EH (cell line): ENCODE measurements at regions not wholly inside any gene's neighbourhood (a gene's known extent, or its start where the extent isn't known, plus 50 kb on each side); places are given as distances from the start of the nearest gene placed in this dataset.
"Not testable (repeated sequence)": the region's sequence is repeated elsewhere in the genome, so short reads cannot be mapped to it uniquely, and the experiment has no call there.

Experiments
- DNase-seq: peaks from one replicate; pipeline ENCODE4 v3.0.0-alpha.2; 2015; ENCODE audit warnings: low read depth

- no peak for DNase-seq
These were observed 168.8 kb upstream of the FRG1 start for GRCh38 chr4:189771696-189772361.

GRCh38 chr4:189773909-189774308, 166.8 kb upstream of the FRG1 start:
- DNase-seq = no peak

GRCh38 chr4:189779281-189779980, 161.2 kb upstream of the FRG1 start:
- no peak for DNase-seq

DNA sequence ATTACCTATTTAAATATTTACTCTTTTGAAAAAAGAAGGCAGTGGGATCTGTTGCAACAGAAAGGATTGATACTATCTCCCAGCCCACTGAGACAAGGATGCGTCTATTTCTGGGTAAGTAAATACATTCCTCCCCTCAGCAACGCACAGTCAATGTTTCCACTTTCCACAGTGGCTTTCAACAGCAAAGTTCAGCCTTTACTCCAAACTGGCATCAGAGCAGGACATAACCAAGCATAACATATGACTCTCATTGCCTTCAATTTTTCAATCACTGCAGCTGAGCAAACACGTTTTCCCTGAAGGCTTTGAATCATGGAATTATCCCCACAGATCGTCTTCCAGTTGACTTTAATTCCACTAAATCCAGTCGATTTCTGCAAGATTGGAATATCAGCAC, 160.3 kb upstream of the FRG1 start:
- no peak for DNase-seq

DNA sequence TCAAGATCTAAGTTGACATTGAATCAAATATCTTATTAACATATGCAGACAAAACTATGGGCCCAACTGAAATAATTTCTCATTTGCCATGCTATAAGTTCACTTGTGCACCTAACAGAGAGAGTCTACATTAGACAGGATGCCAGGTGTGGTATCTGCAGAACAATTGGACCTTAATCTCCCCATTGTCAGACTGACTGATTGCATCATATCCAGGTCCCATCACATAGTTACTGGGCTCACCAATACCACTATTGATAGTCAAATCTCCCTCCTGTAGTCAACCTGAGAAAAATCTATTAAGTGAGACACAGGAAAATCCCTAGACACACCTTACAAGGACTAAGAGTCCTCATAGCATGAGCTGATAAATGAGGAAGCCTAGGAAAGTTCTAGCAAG, 156.0 kb upstream of the FRG1 start:
- DNase-seq = no peak

DNA sequence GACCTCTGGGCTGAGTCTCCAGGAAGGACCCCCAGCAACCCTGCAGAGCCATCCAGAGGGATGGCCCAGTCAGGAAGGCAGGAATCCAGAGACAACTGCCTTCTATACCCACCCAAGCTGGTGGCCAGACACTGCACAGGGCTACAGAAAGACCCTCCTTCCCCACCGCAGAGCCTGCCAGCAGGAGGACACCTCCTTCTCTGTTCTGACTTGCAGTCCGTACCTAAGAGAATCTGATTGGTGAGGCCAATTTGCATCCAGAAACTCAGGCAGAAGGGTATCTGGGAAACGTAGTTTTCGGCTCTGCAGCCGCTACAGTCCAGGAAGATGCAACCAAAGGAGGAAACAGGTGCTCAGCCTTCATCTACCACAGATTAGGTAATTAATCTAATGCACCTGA, 155.4 kb upstream of the FRG1 start:
- no peak for DNase-seq

- DNase-seq = no peak
These were observed 154.2 kb upstream of the FRG1 start for GRCh38 chr4:189786447-189786846.

DNA sequence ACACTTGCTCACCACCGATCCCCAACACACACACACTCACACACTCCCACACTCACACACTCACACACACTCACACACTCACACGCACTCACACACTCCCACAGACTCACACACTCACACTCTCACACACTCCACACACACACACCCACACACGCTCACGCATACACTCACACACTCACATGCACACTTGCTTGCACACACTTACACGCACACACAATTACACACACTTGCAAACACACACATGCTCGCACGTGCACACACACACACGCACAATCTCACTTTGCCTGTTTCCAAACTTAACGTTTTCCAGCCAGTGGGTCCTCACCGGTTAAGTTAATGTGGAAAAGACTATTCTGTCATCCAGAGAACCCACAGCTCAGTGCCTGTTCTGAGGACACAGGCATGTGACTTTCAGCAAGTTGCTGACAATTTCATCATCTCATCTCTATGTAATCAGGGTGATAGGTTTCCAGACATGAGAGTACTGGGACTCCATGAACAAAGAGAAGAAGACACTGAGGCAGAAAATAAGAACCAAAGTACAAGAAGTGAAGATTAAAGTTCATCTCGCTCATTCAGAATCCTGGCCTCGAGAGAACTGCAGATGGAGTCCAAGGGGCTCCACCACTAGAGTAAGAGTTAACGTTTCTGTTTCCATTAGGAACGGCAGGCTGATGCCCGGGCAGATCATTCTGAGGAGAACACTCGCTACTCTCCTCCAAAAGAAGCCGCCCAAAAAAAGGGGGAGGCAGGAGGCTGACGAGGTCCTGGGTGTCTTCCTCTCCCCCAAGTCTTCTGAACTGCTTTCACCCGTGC, 153.2 kb upstream of the FRG1 start:
- DNase-seq = no peak

GRCh38 chr4:189792924-189793618, 147.6 kb upstream of the FRG1 start:
- peak; percentile 57 for DNase-seq

- no peak for DNase-seq
These were observed 140.1 kb upstream of the FRG1 start for GRCh38 chr4:189800545-189801088.

DNA sequence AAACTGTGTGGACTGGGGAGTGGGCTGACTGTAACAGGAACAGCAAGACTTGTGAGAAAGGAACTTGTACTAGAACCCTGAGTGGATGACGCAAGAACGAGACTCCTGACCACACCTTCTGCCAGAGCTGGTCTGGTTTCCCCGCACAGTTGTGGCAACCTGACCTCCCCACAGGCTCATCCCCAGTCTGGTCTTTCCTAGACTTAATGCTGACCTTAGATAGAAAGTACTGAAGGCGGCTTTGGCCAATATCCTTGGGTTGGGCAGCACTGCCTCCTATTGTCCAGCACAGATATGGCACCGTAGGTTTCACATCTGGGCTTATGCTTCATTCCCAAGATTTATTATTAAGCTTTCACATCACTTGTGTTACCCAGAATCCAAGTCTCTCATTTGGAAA, 137.8 kb upstream of the FRG1 start:
- no peak for DNase-seq

DNA sequence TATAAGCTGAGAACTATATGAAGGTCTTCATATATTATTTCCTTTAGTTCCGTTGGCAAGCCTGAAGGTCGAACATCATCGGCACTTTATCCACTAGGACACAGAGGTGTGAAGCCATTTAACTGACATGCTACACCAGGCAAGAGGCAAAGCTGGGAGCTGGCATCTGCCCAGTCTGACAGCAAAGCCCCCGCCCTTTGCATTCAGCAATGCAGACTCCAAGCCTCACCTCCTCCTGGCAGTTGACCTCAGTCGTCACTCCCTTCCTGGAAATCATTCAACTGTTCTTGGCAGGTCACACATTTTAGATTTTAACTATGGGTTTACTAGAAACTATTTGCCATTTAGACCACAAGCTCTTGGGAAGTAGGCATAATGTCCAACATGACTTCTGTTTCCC, 135.8 kb upstream of the FRG1 start:
- DNase-seq = no peak

- DNase-seq = no peak
These were observed 134.2 kb upstream of the FRG1 start for GRCh38 chr4:189806506-189806905.

DNA sequence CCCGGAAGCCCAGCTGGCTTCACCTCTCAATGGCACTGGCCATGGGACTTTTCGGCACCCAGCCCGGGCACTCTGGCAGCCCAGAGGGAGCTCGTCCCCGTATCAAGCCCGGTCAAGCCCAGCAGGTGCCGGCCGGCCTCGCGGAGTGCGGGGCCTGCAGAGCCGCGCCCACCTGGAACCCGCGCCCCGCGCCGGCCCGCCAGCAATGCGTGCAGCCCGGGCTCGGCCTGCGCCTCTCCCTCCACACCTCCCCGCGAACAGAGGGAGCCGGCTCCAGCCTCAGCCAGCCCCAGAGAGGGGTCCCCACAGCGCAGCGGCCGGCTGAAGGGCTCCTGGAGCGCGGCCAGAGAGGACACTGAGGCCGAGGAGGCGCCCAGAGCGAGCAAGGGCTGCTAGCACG, 133.6 kb upstream of the FRG1 start:
- DNase-seq = no peak

- DNase-seq = no peak
These were observed 131.4 kb upstream of the FRG1 start for GRCh38 chr4:189809241-189809735.

DNA sequence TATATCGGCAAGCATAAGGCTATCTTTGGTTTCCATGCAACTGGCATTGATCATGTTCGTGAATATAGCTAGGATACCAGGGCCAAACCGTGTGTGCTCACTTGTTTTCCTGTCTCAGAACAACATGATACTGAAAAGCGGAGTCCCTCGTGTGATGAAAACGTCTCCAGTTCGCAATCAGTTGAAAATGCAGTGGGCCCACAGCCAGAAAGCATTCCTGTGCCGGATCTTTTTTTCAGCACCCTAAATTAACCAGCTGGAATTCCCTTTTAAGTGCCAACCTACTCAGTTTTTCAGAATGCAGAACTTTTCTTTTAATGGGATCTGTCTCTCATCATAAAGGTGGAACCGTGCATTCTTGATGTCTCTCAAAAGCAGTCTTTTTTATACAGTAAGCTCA, 130.8 kb upstream of the FRG1 start:
- DNase-seq = no peak

DNA sequence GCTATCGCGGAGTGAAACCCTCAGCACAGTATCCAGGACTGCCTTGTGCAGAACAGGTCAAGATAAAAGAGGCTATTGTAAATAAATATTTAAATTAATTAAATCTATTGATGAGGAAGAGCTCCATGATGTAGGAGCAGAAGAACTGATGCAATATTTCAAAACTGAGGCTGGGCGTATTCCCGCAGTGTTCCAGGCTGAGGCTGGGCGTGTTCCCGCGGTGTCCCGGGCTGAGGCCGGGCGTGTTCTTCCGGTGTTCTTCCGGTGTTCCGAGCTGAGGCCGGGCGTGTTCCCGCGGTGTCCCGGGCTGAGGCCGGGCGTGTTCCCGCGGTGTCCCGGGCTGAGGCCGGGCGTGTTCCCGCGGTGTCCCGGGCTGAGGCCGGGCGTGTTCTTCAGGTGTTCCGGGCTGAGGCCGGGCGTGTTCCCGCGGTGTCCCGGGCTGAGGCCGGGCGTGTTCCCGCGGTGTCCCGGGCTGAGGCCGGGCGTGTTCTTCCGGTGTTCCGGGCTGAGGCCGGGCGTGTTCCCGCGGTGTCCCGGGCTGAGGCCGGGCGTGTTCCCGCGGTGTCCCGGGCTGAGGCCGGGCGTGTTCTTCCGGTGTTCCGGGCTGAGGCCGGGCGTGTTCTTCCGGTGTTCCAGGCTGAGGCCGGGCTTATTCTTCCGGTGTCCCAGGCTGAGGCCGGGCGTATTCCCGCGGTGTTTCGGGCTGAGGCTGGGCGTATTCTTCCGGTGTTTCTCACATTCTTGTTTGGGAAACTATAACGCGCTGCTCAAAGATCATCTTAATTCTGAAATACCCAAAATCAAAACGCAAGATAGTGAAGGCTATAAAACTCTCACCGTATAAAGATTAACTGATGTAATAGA, 130.1 kb upstream of the FRG1 start:
- not testable (repeated sequence) for DNase-seq

DNA sequence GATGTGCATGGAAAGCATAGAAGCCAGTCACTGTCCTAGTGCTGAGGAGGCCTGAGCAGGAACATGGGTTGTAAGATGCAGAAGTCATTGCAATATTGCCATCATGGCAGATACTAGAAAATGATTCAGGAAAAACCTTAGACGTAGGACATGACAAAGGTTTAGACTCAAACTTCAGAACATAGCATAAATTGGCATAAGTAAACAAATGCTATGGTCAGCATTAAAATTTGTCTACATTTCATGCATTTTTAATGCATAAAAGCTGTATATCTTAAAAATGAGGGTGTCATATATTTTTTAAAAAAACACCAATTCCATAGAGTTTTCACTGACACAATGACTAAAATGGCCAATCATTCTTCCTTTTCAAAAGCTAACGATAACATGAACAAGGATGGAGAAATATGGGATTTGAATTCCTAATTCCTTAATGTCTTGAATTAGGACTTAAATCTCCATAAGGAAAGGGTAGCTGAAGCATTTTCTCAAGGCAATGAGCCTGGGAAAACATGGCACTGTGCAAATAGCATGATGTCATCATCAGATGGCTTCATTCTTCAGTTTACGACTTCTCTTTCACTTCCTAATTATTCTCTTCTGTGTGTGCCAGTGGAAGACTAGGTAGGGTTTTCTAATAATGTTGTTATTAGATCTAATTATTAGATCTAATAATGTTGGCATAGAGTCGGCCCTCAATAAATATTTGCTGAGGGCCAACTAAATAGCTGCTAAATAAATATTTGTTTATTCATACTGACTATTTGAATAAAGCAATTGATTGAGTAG, 125.1 kb upstream of the FRG1 start:
- DNase-seq = no peak

DNA sequence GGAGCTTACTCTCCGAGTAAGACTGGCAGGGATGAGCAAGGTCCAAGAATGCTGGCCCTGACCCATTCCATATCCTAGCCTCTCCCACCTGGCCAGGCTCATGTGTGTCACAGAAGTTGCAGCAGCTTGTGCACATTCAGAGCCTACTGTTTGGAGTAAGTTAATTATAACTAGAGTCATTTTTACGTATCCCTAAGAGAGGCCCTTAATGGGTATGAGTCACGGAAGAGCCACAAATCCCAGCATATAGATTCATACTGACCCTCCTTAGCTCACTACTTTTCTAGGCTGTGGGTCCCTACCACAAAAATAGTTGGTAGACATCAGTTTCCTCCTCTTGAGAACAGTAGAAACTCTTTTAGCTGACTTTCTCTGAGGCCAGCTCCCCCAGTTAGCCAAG, 118.3 kb upstream of the FRG1 start:
- DNase-seq = no peak

DNA sequence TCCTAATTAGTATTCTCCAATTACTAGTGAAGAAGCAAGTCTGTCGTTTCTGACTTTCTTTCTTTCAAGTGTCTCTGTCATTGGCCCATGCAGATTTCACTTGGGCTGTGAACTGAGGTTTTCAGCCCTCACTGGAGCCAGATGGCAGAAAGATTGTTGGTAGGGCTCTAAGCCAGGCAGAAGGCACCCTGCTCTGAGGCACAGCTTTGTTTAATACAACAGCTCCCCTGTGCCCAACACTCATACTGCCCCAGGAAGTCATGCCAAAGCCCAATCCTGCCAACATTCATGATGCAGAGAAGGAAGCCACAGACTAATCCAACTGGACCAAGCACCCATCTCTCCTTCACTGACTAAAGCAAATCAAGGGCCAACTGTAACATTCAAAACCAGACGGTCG, 117.1 kb upstream of the FRG1 start:
- no peak for DNase-seq
